ENCODE measurements at regions not wholly inside any gene's neighbourhood (a gene's known extent, or its start where the extent isn't known, plus 50 kb on each side); places are given as distances from the start of the nearest gene placed in this dataset.

GRCh38 chr2:63658176-63658968, 69.6 kb downstream of the MDH1 start:
- DNase-seq (ENCODE audit: low read depth, low spot score) = no peak

GRCh38 chr2:63660060-63660459, 71.3 kb downstream of the MDH1 start:
- no peak for DNase-seq (ENCODE audit: low read depth, low spot score)

- no peak for DNase-seq (ENCODE audit: low read depth, low spot score)
These were observed 72.3 kb downstream of the MDH1 start for GRCh38 chr2:63661076-63661475.

- DNase-seq (ENCODE audit: low read depth, low spot score) = no peak
These were observed 73.5 kb downstream of the MDH1 start for GRCh38 chr2:63662028-63662804.

- no peak for DNase-seq (ENCODE audit: low read depth, low spot score)
These were observed 74.5 kb downstream of the MDH1 start for GRCh38 chr2:63663013-63663864.

GRCh38 chr2:63665091-63665490, 76.3 kb downstream of the MDH1 start:
- DNase-seq (ENCODE audit: low read depth, low spot score) = no peak

GRCh38 chr2:63665846-63666475, 77.2 kb downstream of the MDH1 start:
- no peak for DNase-seq (ENCODE audit: low read depth, low spot score)

GRCh38 chr2:63667132-63667700, 78.5 kb downstream of the MDH1 start:
- DNase-seq (ENCODE audit: low read depth, low spot score) = no peak

GRCh38 chr2:63668000-63668399, 79.2 kb downstream of the MDH1 start:
- no peak for DNase-seq (ENCODE audit: low read depth, low spot score)

GRCh38 chr2:63668466-63668865, 79.7 kb downstream of the MDH1 start:
- DNase-seq (ENCODE audit: low read depth, low spot score) = no peak

GRCh38 chr2:63669596-63669995, 80.8 kb downstream of the MDH1 start:
- DNase-seq (ENCODE audit: low read depth, low spot score) = no peak

- no peak for DNase-seq (ENCODE audit: low read depth, low spot score)
These were observed 85.2 kb downstream of the MDH1 start for GRCh38 chr2:63673865-63674533.

GRCh38 chr2:63675026-63675425, 86.3 kb downstream of the MDH1 start:
- no peak for DNase-seq (ENCODE audit: low read depth, low spot score)

- no peak for DNase-seq (ENCODE audit: low read depth, low spot score)
These were observed 87.4 kb downstream of the MDH1 start for GRCh38 chr2:63676135-63676534.

GRCh38 chr2:63678085-63678484, 89.3 kb downstream of the MDH1 start:
- DNase-seq (ENCODE audit: low read depth, low spot score) = no peak

- no peak for DNase-seq (ENCODE audit: low read depth, low spot score)
These were observed 89.8 kb downstream of the MDH1 start for GRCh38 chr2:63678551-63678950.

GRCh38 chr2:63679252-63679855, 90.6 kb downstream of the MDH1 start:
- no peak for DNase-seq (ENCODE audit: low read depth, low spot score)

GRCh38 chr2:63680455-63680854, 91.7 kb downstream of the MDH1 start:
- DNase-seq (ENCODE audit: low read depth, low spot score) = no peak

GRCh38 chr2:63681896-63682295, 93.1 kb downstream of the MDH1 start:
- no peak for DNase-seq (ENCODE audit: low read depth, low spot score)

- DNase-seq (ENCODE audit: low read depth, low spot score) = no peak
These were observed 103.3 kb downstream of the MDH1 start for GRCh38 chr2:63692002-63692606.

Measured in iPS DF 19.7 (cell line).